GM12874 (cell line): ENCODE measurements at regions not wholly inside any gene's neighbourhood (a gene's known extent, or its start where the extent isn't known, plus 50 kb on each side); places are given as distances from the start of the nearest gene placed in this dataset.

Experiments
- TF ChIP-seq, protein P1 (sequence below): IDR thresholded peaks from 2 replicates; pipeline ENCODE4 v1.5.1; 2011; ENCODE audit warnings: low read depth, mild to moderate bottlenecking, control low read depth, low read length, moderate library complexity; ENCODE audit not compliant: insufficient read depth

DNA sequence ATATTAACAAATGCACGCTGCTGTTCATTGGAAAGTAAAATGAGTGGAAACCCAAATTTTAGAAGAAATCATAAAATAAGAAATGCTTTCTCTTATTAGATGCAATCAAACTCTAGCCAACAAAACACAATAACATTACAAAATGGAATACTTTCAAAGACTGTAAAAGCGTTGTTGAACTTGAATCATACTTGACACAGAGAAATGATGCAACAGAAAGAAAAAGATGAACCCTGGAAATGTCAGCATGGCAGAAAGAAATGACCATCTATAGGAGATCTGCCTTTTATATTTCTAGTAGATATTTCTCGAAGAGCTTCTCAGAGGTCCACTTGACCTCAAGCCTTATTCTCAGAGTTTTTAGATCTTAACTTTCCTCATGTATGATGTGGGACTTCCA lies 170.6 kb upstream of the MEIS1 start:
- TF ChIP-seq, protein P1, sequence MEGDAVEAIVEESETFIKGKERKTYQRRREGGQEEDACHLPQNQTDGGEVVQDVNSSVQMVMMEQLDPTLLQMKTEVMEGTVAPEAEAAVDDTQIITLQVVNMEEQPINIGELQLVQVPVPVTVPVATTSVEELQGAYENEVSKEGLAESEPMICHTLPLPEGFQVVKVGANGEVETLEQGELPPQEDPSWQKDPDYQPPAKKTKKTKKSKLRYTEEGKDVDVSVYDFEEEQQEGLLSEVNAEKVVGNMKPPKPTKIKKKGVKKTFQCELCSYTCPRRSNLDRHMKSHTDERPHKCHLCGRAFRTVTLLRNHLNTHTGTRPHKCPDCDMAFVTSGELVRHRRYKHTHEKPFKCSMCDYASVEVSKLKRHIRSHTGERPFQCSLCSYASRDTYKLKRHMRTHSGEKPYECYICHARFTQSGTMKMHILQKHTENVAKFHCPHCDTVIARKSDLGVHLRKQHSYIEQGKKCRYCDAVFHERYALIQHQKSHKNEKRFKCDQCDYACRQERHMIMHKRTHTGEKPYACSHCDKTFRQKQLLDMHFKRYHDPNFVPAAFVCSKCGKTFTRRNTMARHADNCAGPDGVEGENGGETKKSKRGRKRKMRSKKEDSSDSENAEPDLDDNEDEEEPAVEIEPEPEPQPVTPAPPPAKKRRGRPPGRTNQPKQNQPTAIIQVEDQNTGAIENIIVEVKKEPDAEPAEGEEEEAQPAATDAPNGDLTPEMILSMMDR, result no peak

DNA sequence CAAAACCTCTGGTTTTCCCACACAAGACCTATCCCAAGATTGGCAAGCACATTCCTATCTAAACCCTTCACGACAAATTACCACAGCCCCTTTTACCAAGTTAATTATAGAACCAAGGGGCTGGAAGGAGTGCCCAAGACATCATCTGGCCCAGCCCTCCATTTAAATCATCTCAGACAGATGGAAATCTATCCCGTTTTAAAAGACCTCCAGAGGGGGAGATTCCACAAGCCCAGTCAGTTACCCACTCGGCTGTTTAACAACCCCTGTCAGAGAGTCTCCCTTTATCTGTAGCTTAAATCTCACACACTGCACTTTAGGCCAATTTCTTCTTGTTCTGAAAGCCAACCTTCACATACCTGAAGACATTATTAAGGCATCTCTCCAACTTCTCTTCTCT lies 179.1 kb upstream of the MEIS1 start:
- TF ChIP-seq, protein P1, result no peak

DNA sequence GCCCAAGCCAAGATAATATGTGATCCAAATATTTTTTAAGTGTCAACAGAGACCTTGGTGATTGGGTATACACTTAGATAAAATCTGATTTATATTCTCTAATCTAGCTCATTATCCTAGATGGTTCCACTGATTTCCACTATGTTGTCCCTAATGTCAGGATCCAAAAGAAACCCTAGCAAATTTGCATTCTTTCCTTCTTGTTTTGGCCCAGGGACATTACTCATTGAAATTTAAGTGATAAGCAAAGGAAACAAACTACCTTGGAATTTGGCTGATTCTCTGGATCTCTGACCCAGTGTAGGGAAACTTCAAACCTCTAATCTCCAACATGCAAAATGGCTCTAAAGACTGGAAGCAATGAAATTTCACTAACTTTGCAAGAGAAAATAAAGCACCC lies 179.8 kb upstream of the MEIS1 start:
- TF ChIP-seq, protein P1, result no peak

DNA sequence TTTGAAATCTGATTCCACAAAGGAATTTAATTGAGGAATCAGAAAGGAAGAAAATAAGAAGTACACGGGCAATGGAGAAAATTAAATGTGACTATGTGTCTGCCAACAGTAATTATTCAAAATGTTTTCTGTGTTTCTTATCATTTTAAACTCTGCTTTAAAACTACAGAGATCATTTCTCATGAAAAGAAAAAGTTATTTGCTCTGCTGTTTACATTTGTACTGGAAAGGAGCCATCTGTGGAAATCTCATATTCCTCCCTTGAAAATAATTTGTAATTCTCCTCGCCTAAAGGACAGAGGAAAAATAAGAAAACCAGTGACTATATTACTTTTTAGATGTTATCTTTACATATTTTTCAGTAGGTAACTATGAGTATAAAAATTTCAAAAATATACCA lies 181.9 kb upstream of the MEIS1 start:
- TF ChIP-seq, protein P1, result no peak

DNA sequence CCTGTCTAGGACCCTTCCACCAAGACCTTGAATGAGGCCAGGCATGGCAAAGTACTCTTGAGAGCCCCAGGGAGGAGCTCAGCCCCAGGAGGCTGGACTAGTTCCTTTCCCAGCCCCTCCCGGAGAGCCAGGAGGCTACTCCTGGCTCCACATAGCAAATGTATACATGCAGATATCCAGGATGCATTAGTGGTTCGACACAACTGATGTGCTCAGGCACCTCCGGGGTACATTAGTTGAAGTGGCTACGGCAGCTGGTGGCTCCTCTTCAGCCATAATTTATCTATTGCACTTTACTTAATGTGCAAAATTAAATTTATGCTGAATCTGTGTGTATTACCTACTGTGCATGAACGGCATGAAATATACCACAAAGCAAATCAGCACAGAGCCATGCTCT lies 182.8 kb upstream of the MEIS1 start:
- TF ChIP-seq, protein P1, result no peak

DNA sequence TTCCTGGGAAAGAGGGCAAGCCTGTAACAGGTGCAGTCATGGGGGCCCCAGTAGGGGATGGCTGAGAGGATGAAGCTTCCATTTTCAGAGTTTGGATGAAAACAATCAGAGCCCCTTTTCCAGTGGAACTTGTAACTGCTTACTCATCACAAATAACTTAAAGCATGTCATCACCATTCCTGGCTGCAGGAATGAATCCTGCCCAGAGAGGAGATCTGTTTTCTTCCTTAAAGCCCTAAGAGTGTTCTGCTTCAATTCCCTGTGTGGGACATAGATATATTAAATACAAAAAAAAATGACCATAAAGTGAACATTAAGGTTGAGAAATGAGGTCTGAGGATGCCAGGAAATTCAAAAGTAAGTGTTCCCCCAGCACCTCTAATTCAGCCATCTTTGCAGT lies 183.4 kb upstream of the MEIS1 start:
- TF ChIP-seq, protein P1, result no peak

DNA sequence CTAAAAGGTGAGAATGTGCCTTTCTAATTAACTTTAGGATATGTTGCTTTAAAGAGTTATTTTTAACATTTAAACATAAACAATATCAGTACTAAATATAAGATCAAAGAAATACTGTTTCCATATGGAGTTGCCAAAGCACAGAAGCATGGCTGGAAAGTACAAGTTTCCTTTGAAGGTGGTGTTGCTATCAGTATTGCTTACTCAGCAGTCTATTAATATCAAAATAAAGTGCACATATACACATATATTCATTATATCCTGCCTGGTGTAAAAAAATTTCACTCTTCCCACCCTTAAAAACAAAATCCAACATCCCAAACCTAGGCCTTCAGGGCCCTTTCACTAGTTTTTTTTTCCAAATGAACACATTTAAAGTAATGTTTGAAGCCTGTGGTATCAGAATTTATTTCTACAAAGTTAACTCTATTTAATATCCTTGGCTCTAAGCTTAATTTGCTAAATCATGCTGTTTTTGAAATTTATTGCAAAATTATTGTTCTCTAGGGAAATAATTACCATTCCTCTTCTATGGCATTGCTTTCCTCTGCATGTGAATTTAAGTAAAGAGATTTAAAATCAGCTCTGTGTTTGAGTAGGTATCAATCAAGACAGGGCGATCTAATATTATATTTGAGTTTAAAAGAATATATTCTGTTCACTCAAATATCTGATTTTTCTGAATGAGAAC lies 192.7 kb upstream of the MEIS1 start:
- TF ChIP-seq, protein P1, result no peak
